ENCODE measurements at regions not wholly inside any gene's neighbourhood (a gene's known extent, or its start where the extent isn't known, plus 50 kb on each side); places are given as distances from the start of the nearest gene placed in this dataset.

- Mint-ChIP-seq H3K27me3 (peaks cover 3% of the 10 kb centered on the region), H3K9me3 (peaks cover 9% of the 10 kb centered on the region), H3K4me3 (no peak overlapping the region), H3K4me1 (ENCODE audit: low read depth) (no peaks in the 10 kb centered on the region), H3K27ac (no peak overlapping the region), H3K36me3 (ENCODE audit: low read depth) (no peaks in the 10 kb centered on the region)
- DNase-seq: no peak
These were observed 139.8 kb upstream of the VCX3A start for GRCh38 chrX:6674734-6675133.

- no peaks in the 10 kb centered on the region for H3K27me3 Mint-ChIP-seq
- H3K4me3 Mint-ChIP-seq: no peak overlapping the region
- no peaks in the 10 kb centered on the region for H3K36me3 Mint-ChIP-seq (ENCODE audit: low read depth)
- no peak for DNase-seq
- H3K9me3 Mint-ChIP-seq: peaks cover 4% of the 10 kb centered on the region
- H3K27ac Mint-ChIP-seq: no peak overlapping the region
- no peaks in the 10 kb centered on the region for H3K4me1 Mint-ChIP-seq (ENCODE audit: low read depth)
These were observed 132.3 kb upstream of the VCX3A start for GRCh38 chrX:6667048-6667768.

GRCh38 chrX:6666624-6667023 lies 131.7 kb upstream of the VCX3A start:
- H3K4me1 Mint-ChIP-seq (ENCODE audit: low read depth): no peaks in the 10 kb centered on the region
- H3K9me3 Mint-ChIP-seq: peaks cover 4% of the 10 kb centered on the region
- H3K27me3 Mint-ChIP-seq: no peaks in the 10 kb centered on the region
- H3K4me3 Mint-ChIP-seq: no peak overlapping the region
- H3K36me3 Mint-ChIP-seq (ENCODE audit: low read depth): no peaks in the 10 kb centered on the region
- DNase-seq: no peak
- H3K27ac Mint-ChIP-seq: no peak overlapping the region

- Mint-ChIP-seq H3K27ac (no peak overlapping the region), H3K27me3 (no peaks in the 10 kb centered on the region), H3K9me3 (peaks cover 15% of the 10 kb centered on the region), H3K4me3 (no peak overlapping the region), H3K36me3 (ENCODE audit: low read depth) (no peaks in the 10 kb centered on the region), H3K4me1 (ENCODE audit: low read depth) (no peaks in the 10 kb centered on the region)
- no peak for DNase-seq
These were observed 126.8 kb upstream of the VCX3A start for GRCh38 chrX:6661736-6662135.

- Mint-ChIP-seq H3K4me3 (no peak overlapping the region), H3K36me3 (ENCODE audit: low read depth) (no peaks in the 10 kb centered on the region), H3K9me3 (peaks cover 15% of the 10 kb centered on the region), H3K27me3 (no peaks in the 10 kb centered on the region), H3K4me1 (ENCODE audit: low read depth) (no peaks in the 10 kb centered on the region), H3K27ac (no peak overlapping the region)
- no peak for DNase-seq
These were observed 125.8 kb upstream of the VCX3A start for GRCh38 chrX:6660567-6661264.

GRCh38 chrX:6645216-6645615 lies 110.3 kb upstream of the VCX3A start:
- Mint-ChIP-seq H3K27ac (no peak overlapping the region), H3K4me3 (no peak overlapping the region), H3K36me3 (ENCODE audit: low read depth) (no peaks in the 10 kb centered on the region), H3K9me3 (no peaks in the 10 kb centered on the region), H3K27me3 (no peaks in the 10 kb centered on the region), H3K4me1 (ENCODE audit: low read depth) (no peaks in the 10 kb centered on the region)
- DNase-seq: no peak

GRCh38 chrX:6644411-6644810 lies 109.5 kb upstream of the VCX3A start:
- H3K27me3 Mint-ChIP-seq: no peaks in the 10 kb centered on the region
- H3K9me3 Mint-ChIP-seq: no peaks in the 10 kb centered on the region
- no peaks in the 10 kb centered on the region for H3K4me1 Mint-ChIP-seq (ENCODE audit: low read depth)
- no peak overlapping the region for H3K4me3 Mint-ChIP-seq
- no peak for DNase-seq
- no peaks in the 10 kb centered on the region for H3K36me3 Mint-ChIP-seq (ENCODE audit: low read depth)
- H3K27ac Mint-ChIP-seq: no peak overlapping the region

GRCh38 chrX:6640727-6641126 lies 105.8 kb upstream of the VCX3A start:
- Mint-ChIP-seq H3K27ac (no peak overlapping the region), H3K27me3 (no peaks in the 10 kb centered on the region), H3K4me1 (ENCODE audit: low read depth) (no peaks in the 10 kb centered on the region), H3K36me3 (ENCODE audit: low read depth) (no peaks in the 10 kb centered on the region), H3K4me3 (no peak overlapping the region), H3K9me3 (no peaks in the 10 kb centered on the region)
- no peak for DNase-seq

GRCh38 chrX:6614506-6614905 lies 79.6 kb upstream of the VCX3A start:
- Mint-ChIP-seq H3K4me3 (no peak overlapping the region), H3K4me1 (ENCODE audit: low read depth) (no peaks in the 10 kb centered on the region), H3K9me3 (no peaks in the 10 kb centered on the region), H3K27me3 (no peaks in the 10 kb centered on the region), H3K27ac (no peak overlapping the region), H3K36me3 (ENCODE audit: low read depth) (no peaks in the 10 kb centered on the region)
- no peak for DNase-seq

- Mint-ChIP-seq H3K27me3 (no peaks in the 10 kb centered on the region), H3K9me3 (peaks cover 3% of the 10 kb centered on the region), H3K4me3 (no peak overlapping the region), H3K36me3 (ENCODE audit: low read depth) (no peaks in the 10 kb centered on the region), H3K4me1 (ENCODE audit: low read depth) (no peaks in the 10 kb centered on the region), H3K27ac (no peak overlapping the region)
- no peak for DNase-seq
These were observed 64.4 kb upstream of the VCX3A start for GRCh38 chrX:6599230-6599860.

Data from activated T-cell treated with anti-CD3 and anti-CD28 coated beads, Interleukin-2, amount 50 U/mL, for 24 hours (primary cell).